ENCODE measurements at regions not wholly inside any gene's neighbourhood (a gene's known extent, or its start where the extent isn't known, plus 50 kb on each side); places are given as distances from the start of the nearest gene placed in this dataset.
A peak's percentile ranks its signal among the peaks of the same experiment; 100 is the strongest.
"Not testable (repeated sequence)": the region's sequence is repeated elsewhere in the genome, so short reads cannot be mapped to it uniquely, and the experiment has no call there.

DNA sequence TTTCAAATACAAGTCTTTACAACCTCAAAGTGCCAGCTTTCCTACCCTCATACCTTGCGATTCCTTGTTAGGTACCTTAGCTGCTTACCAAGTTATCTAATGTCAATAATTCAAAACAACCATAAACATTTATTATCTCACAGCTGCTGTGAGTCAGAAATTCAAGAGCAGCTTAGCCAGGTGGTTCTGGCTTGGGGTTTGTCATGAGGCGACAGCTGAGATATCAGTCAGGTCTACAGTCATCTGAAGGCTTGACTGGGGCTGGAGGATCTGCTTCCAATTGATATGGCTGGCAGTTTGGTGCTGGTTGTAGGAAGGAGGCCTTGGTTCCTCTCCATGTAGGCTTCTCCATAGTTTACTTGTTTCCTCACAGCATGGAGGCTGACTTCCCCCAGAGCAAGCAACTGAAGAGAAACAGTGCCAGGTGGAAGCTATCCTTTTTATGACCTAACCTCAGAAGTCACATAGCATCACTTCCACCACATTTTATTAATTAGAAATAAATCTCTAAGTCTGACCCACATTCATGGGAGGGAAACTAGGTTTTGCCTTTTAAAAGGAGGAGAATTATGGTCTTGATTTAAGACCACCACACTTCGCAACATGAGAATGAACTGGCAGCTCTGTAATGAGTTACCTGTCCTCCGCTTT lies 103.3 kb upstream of the FGGY start:
- DNase-seq: no peak

- DNase-seq: no peak
Observed at GRCh38 chr1:59194621-59195020, 102.3 kb upstream of the FGGY start.

DNA sequence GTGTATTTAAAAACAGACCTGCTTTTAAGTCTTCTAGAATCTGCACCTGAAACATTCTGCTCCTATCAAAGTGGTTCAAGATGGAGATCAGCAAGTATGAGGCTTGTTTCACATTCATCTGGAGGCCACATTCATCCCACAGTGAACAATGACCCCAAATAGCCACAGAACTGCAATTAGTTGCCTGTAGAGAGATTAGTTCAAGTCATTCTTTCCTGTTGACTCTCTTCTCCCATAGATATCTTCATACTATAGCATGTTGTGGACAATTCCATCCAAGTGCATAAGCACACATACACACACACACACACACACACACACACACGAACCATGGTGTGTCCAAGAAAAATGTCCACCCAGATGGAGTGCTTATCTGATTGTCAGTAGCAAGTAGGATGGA lies 101.7 kb upstream of the FGGY start:
- no peak for DNase-seq

DNA sequence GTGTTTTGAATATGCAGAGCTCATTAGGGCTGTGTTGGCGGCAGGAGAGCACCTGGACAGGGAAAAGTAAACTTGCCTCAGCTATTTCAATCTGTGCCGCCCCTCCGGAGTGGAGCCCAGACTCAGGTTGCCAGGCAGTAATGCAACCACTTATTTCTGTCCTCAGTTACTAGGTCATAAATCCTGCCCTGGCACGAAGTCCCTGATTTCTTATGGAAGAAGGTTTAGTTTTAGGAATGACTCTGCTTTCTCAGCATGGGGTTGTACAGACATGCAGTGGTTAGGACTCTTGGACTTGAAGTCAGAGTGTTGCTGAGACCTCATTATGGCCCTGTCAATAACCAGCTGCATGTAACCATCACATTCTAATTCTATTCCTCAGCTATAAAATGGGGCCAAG lies 98.3 kb upstream of the FGGY start:
- peak in 2 of 3 experiments; percentile 12 to 34 for DNase-seq

DNA sequence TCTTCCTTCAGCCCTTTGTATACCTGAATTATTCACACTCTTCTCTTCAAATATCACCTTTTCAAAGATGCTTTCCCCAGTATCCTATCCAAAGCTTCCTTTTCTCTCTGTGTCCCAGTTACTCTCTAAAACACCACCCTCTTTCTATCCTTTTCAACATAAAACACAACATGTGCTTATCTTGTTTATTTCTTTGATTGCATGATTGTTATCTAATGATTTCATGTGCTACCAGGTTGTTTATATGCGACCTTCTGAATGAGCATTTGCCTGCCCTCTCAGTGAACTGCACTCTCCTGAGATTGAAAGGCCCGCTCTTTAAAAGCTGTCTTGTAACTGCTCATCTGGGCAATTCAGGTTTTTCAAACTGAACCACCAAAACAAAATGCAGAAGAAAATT lies 97.7 kb upstream of the FGGY start:
- DNase-seq: peak in 1 of 3 experiments; percentile 33

DNA sequence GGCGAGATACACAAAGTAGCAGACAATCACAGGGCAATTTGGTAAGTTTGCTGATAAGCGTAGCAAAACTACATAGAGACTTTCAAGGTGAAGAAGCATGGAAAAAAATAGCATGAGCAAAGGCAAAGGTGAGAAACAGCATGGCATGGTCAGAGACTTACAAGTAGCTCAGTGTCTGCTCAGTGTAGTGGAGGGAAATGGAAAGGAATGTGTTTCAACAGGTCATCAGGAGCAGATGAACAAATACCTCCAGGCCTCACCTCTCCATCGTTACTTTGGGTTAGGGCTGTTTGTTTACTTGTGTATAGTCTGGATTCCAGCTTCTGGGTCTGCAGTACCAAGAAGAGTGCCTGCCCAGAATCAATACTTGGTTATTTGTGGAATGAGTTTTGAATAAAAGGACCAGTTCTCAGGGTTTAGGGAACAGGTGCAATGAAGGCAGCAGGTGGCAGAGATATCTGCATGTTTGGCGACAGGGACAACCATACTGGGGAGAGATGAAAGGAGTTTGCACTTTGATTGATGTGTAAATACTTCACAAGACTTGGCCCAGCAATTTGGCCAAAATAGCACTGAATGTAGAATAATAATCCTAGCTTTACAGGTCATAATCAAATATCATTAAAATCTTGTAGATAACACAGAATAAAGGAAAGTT lies 97.0 kb upstream of the FGGY start:
- DNase-seq: peak in 2 of 3 experiments; percentile 63 to 92

GRCh38 chr1:59201341-59201740 lies 95.6 kb upstream of the FGGY start:
- DNase-seq: no peak

DNA sequence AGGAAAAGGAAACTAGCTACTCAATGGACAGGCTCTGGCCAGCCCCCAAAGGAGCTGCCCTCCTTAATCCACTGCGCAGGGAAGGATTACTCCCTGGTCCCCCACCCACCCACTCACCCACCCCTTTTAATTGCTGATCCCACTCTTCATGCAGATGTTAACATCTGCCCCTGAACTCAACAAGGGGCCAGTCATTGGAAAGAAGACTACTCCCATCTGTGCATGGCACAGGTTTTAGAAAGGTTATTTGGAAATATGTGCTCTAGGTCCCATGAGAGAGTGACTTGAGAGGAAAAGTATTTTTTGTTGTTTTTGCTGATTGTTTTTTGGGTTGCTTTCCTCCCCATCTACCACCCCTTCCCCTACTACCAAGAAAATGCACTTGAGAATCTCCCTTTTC lies 94.4 kb upstream of the FGGY start:
- DNase-seq: no peak

DNA sequence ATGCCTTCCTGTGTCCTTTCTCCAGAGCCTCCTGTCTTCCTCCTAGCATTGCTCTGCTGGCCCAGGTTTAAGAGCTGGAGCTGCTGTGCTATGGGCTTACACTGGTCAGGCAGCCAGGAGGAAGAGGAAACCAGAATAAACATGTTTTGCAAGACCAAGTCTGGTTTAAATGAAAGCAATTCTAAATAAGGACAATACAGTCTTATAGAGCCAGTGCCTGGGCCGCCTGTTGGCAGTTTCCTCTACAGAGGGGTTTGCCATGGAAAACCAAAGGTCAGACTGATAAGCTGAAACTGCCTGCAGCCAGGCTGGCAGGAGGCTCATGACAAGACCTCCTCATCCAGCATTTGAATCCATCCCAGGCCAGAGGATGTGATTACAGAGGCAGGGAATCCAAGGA lies 92.9 kb upstream of the FGGY start:
- DNase-seq: no peak

GRCh38 chr1:59206616-59207015 lies 90.3 kb upstream of the FGGY start:
- DNase-seq: not testable (repeated sequence)

DNA sequence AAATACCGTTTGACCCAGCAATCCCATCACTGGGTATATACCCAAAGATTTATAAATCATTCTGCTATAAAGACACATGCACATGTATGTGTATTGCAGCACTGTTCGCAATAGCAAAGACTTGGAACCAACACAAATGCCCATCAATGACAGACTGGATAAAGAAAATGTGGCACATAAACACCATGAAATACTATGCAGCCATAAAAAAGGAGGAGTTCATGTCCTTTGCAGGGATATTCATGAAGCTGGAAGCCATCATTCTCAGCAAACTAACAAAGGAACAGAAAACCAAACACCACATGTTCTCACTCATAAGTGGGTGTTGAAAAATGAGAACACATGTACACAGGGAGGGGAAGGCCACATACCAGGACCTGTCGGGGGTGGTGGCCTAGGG lies 86.5 kb upstream of the FGGY start:
- DNase-seq: not testable (repeated sequence)

- DNase-seq: no peak
Observed at GRCh38 chr1:59212706-59213105, 84.2 kb upstream of the FGGY start.

GRCh38 chr1:59214248-59215208 lies 82.4 kb upstream of the FGGY start:
- peak; percentile 40 to 82 (median 68) for DNase-seq

DNA sequence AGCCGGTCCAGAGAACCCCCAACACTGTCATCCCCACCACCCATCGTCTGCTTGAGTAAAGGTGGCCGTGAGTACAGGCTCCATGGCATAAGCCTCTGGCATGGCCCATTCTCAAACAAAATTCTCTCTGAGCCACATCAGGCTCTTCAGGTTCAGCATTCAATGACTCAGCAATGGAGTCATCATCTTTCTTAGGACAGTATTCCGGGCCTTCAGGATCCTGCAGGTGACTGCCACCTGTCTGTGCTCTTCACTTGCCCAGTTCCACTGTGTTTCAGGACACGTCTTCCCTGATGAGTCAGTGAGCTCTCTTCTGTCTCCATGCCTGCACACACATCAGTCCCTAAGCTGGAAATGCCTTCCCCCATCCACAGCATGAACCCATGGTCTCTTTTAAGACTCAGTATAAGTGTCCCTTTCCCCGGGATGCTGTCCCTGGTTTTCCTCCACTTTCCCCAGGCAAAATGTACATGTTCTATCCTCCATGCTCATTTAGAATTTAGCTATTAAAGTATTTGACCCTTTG lies 81.1 kb upstream of the FGGY start:
- no peak for DNase-seq

DNA sequence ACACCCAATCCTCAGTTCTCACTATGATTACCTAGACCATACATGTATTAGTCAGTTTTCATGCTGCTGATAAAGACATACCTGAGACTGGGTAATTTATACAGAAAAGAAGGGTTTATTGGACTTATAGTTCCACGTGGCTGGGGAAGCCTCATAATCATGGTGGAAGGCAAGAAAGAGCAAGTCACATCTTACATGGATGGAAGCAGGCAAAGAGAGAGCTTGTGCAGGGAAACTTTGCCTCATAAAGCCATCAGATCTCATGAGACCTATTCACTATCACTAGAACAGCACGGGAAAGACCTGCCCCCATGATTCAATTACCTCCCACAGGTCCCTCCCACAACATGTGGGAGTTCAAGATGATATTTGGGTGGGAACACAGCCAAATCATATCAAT lies 79.5 kb upstream of the FGGY start:
- not testable (repeated sequence) for DNase-seq

DNA sequence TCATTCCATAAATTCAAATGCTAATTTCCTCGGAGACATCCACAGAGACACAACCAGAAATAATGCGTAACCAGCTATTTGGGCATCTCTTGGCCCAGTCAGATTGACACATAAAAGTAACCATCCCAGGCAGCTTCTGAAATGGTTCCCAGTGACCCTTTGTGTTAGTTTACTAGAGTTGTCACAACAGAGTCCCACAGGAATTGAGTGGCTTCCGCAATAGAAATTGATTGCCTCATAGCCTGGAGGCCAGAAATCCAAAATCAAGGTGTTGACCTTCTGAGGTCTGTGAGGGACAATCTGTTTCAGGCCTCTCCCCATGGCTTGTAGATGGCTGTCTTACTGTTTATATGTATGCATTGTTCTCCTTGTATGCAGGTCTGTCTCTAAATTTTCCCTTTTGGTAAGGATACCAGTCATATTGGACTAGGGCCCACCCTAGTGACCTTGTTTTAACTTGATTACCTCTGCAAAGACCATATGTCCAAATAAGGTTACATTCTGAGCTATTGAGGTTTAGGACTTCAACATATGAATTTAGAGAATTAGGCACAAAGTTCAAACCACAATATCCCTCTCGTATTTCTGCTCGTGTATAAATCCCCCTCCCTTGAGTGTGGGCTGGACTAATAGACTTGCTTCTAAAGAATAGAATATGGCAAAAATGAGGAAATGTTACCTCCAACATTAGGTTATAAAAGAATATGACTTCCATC lies 78.2 kb upstream of the FGGY start:
- no peak for DNase-seq

GRCh38 chr1:59219916-59220315 lies 77.0 kb upstream of the FGGY start:
- DNase-seq: no peak

DNA sequence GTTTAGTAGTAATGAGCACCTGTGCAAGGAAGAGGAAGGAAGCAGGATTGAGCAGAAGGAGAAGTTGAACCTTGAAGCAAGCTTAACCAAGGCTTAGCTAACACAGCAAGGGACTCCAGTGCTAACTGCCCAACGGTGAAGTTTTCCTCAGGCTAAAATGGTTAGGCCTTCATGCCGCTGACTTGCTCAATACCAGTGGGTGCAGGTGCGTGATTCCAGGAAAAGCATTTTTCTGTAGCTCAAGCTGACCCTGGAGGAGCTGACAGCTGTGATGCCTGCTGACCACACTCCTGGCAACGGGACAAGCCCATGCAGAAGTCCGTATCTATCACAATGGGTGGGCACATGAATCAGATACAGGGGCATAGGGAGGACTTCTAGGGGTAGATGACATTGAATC lies 76.5 kb upstream of the FGGY start:
- no peak for DNase-seq

GRCh38 chr1:59223198-59223597 lies 73.7 kb upstream of the FGGY start:
- DNase-seq: no peak

DNA sequence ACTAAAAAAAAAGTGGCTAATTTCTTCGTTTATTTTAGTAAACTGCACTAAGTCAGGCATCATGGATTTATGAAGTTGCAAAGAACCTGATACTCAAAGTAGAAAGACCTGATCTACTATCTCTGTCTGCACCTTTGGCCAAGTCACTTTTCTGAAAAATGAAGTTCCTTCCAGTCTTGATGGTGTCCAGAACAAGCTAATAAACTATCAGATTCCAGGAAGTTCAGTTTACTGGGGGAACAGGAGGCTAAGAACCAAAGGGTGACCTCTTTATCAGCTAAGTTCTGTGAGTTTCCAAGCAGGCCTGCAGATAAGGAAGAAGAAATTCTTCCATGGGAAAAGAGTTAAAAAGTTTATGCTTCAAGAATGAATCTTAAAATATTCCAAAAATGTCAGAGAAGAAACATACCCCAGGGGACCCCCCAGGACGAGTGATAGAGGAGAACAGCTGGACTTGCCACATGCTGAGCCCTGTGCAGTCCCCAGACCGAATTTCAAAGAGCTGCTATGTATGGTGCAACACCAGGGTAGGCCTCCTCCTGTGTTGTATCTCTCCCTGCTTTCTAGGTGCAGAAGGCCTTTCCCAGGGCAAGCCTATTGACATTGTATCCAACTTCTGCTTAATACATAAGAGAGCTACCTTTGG lies 72.8 kb upstream of the FGGY start:
- no peak for DNase-seq

DNA sequence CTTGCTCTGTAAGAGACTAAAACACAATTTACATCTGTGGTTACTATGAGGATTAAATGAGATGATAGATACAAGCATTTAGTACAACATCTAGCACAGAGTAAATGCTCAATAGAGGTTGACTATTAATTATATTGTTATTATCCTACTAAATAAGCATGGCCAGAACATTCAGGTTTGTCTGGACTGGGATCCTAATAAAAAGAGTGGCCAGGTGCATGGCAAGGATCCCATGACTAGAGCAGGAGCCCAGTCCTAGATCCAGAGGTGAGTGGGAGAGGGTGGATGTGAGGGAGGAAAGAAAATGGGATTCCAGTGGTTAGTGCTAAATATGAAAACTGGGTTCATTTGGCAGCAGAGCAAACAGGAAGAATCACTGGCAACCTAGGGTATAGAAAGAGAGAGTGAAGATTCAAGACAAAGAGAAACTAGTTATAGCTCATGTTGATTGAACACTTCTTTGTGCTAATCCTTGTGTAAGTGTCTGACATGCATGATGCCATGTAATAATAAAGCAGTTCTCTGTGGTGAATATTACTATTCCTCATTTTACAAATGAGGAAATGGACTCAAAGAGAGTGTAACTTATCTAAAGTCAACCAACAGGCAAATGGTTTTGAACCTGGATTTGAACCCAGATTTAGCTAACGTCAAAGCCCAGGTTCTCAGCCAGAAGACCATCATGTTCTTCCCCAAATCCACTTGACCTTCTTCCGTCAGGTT lies 71.1 kb upstream of the FGGY start:
- no peak for DNase-seq

DNA sequence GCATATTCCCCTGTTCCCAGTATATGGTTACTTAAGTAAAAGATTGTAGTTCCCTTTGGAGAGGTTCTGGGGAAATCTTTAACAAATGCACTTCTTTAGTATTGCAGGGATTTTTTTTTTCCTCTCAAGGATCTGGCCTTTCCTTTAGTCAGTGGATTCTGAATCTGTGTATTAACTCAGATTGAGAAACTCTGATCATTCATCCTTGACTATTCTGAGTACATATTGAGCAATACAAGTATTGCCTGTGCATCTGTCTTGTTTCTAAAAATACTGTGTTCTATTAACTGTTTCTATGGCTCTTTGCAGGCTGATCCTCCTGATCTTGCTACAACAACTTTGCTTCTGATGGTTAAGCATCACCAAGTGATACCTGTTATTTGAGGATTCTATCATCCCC lies 67.8 kb upstream of the FGGY start:
- DNase-seq: no peak

Measured in NCI-H1417 (cell line).